Stimulated activated CD8-positive, alpha-beta memory T cell treated with anti-CD3 and anti-CD28 coated beads, Interleukin-2, amount 100 ng/mL, for 1 hour (primary cell): ENCODE measurements at regions not wholly inside any gene's neighbourhood (a gene's known extent, or its start where the extent isn't known, plus 50 kb on each side); places are given as distances from the start of the nearest gene placed in this dataset.
"Not testable (repeated sequence)": the region's sequence is repeated elsewhere in the genome, so short reads cannot be mapped to it uniquely, and the experiment has no call there.

Source experiments
- DNase-seq, 2 donors: peaks; one replicate each; pipeline ENCODE4 v3.0.0-alpha.2; 2020; ENCODE audit warnings: low read depth in 2 of 2

DNA sequence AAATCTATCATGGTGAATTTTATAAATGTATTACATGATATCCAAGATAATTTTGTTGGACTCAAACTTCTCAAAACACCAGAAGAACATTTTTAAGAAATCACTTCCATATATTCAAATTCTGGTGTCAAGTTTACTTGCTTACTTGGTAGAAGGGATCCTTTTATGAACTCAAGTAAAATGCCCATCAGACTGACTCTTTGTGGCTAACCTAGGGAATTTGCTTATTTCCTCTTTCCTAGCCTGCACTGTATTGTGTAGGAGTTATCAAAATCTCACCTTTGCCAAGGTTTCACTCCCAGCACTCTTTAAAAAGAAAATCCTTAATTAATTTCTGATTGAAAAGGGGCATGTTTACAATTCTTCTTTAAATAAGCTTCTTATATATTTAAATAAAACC lies 196.5 kb downstream of the DUSP6 start:
- no peak for DNase-seq

DNA sequence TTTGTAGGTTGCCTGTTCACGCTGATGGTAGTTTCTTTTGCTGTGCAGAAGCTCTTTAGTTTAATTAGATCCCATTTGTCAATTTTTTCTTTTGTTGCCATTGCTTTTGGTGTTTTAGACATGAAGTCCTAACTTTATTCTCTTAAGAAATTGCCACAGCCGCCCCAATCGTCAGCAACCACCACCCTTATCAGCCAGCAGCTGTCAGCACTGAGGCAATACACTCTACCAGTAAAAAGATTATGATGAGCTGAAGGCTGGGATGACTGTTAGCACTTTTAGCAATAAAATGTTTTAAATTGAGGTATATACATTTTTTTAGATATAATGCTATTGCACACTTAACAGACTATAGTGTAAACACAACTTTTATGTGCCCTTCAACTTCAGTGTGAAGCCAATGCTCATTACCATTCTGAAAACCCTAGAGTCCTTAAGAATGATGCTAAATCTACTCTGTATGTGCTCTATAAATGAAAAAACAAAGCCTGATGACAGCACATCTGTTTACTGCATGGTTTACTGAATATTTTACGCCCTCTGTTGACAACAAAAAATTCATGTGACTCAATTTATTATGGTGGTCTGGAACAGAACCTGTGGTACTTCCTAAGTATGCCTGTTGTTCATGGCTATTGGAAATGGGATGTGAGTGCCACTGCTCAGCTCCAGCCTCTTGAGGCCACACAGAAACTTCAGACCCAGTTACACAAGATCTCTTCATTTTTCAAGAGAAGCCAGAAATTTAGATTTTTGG lies 197.4 kb downstream of the DUSP6 start:
- no peak for DNase-seq

DNA sequence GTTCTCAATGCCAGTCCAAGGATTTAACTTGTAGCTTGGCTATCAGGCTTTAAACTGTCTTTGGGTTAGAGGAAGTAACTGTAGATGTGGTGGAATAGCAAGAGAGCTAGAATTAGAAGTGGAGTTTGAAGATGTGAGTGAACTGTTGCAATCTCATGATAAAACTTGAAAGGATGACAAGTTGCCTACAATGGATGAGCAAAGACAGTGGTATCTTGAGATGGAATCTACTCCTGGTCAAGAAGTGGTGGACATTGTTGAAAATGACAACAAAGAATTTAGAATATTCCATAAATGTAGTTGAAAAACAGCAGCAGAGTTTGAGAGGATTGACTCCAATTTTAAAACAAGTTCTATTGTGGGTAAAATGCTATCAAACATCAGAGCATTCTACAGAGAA lies 199.0 kb downstream of the DUSP6 start:
- DNase-seq = no peak

DNA sequence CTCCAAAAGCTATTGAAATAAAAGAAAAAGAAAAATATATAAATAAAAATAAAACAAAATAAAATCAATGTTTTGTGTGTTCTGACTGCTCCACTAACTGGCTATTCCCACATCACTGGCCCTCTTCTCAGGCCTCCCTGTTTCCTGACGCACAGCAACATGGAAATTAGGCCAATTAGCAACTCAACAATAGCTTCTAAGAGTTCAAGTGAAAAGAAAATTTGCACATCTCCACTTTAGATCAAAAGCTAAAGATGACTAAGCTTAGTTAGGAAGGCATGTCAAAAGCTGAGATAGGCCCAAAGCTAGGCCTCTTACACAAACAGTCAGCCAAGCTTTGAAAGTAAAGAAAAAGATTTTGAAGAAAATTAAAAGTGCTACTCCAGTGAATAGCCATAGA lies 200.8 kb downstream of the DUSP6 start:
- DNase-seq = no peak

DNA sequence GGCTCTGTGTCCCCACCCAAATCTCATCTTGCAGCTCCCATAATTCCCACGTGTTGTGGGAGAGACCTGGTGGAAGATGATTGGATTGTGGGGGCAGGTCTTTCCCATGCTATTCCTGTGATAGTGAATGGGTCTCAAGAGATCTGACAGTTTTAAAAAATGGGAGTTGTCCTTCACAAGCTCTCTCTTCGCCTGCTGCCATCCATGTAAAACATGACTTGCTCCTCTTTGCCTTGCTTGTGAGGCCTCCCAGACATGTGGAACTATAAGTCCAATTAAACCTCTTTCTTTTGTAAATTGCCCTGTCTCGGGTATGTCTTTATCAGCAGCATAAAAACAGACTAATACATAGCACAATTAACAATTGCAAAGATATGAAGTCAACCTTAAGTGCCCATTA lies 201.5 kb downstream of the DUSP6 start:
- not testable (repeated sequence) for DNase-seq

DNA sequence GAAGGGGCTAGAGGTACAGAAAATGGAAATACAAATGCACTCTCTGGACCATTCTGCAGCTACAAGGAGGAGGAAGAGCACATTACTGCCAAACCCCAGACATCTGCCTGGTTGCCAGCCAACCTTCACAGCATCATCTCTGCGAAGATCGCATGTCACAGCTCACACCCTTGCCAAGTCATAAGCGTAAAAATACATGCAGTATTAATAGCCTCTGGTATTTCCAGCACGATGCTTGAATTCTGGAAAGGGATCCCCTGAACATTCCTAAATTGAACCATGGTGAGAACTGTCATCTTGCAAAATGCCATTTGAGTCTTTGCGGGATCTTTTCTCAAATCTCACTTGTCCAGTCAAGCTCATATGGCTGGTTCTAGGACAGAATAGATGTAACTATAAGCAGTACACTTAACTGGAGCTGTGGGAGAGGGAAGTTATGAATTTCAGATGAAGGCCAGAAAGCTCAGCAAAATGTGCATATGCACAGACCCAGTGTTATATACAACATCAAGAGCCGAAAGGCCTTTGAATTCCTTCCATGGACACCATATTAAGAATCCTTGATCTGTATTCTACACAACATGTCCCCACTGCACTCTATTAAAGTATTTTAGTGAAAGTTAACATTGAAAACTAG lies 211.6 kb downstream of the DUSP6 start:
- no peak for DNase-seq

DNA sequence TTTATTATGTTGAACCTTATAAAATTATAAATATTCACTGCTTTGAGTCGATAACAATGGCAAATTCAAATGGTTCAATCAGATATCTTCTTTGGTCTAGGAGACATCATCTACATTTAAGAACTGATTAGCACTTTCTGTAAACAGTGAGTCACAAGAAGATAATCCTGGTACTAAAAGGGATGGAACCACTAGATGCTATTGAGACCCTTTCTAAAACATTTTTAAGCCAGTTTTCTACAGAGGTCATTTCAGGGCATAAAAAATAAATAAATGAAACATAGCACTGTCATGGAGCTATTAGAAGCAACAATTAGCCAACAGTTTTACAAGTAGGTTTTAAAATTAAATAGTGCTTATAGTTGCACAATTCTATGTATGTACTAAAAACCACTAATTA lies 212.2 kb downstream of the DUSP6 start:
- no peak for DNase-seq

DNA sequence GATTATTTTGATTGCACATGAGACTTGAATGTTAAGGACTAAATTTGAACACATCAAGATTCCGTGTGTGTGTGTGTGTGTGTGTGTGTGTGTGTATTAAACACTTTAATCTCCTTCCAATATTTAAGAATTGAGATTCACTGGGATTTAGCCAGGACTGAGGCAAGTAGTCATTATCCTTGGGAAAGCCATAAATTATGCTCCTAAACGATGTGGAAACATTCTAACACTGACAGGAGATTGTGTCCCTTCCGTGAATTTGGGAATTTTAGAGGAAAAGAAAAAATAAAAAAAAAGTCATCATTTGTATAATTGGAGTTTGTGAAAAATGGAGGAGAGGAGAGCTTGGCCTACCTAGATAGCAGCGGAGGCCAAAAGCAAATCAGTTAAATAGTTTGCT lies 212.9 kb downstream of the DUSP6 start:
- DNase-seq = no peak

DNA sequence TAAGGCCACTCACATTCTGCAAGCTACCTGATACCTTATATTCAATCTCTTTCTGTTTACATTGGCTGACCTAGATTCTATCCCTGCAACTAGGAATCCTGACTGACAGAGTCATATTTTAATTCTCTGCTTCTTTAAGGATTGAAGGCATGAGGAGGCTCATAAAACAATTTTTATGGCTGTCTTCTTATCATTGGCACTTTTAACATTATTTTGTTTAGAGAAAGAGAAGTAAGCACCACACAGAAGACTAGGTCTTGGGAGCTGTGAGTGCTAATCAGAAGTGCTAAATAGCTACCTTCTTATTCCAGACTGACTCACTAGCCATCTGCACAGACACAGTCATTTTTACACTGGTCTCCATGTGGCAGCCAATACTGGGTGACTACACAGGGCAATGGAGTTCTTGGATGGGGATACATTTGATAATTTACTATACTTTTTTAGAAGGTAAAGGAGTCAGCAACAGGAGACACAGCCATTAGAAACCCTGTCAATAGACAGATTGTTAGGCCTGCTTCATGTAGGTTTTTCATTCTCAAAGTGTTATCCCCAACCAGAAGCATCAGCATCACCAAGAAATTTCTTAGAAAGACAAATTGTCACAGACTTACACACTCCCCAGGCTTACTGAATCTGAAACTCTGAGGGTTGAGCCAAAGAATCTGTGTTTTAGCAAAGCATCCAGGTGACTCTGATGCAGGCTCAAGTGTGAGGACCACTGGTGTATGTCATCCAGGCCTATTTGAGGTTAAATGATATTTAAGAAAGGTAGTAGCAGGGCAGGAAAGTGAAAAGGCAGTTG lies 214.1 kb downstream of the DUSP6 start:
- DNase-seq = no peak

DNA sequence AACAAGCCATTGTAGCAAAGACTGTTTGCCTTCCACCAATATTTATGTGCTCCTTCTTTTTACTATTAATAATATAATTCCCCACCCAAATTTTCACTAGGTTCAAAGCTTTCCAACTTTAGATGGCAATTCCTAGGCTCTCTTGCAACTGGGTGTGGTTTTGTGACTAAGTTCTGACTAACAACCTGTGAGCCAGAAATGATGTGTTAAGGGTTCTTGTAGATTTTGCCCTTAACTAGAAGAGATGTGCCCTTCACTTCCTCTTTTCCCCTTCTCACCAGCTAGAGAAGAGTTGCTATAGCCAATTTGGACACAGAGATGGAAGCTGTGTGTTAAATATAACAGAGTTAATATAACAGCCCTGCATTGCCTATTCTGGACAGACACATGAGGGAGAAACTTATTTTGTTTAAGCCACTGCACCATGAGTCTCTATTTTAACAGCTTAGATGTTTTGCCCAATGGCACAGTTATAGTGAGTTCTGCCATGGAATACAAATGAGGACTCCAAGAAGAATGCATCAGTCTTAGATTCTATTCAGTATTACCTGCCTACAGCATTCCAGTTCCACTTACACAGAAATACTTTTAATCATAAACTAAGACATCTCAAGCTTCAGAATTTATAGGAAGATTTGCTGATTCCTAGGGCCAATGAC lies 216.2 kb downstream of the DUSP6 start:
- no peak for DNase-seq

DNA sequence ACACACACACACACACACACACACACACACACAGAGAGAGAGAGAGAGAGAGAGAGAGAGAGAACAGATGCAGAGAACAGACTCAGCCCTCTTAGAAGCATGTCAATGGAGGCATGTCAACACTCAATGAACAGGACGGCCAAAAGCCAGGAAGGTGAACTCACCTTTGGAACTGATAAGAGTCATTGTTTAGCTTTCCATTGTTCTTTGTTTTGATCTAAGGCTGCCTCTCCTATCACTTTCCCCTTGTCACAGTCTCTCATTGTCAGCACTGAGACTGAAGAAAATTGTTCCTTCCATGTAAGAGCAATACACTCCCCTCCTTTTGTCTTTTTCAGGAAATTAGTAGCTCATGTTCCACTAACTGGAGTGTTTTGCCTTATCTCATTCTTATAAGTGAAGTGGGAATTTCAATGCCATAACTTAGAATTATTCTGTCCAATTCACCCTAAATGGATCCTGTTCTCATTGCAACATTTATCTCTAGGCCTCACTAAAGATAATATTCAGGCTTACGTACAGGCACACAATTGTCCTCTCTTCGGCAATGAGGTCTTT lies 218.0 kb downstream of the DUSP6 start:
- DNase-seq = no peak

DNA sequence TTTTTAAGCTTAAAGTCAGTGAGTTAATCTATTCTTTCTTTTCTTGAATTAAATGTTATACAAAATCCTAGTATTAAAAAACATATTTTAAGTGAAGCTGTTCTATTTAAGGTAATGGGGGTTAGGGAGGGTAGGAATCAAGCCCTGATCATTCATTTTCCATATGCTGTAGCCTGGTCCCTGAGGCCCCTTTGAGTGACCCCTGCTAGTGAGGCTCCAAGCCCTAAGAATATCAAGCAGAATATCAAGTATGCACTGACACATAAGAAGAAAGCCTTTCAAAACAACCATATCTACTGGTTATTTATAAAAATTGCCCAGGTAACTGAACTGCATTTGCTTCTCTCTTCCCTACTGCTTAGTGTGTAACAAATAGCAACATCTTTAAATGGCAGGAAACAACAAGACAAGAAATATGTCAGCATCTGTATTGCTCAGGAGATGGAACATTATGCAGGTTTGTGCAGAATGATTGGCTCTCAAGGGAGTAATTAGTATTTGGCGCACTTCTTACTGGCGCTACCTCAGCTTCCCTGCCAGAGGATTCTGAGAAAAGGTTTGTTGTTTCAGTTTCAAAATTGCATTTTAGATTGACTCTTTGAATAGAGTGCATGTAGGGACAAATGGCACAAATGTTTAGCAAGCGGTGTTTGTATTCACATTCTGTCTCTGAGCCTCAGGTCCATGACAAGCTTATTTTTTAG lies 223.0 kb downstream of the DUSP6 start:
- no peak for DNase-seq

DNA sequence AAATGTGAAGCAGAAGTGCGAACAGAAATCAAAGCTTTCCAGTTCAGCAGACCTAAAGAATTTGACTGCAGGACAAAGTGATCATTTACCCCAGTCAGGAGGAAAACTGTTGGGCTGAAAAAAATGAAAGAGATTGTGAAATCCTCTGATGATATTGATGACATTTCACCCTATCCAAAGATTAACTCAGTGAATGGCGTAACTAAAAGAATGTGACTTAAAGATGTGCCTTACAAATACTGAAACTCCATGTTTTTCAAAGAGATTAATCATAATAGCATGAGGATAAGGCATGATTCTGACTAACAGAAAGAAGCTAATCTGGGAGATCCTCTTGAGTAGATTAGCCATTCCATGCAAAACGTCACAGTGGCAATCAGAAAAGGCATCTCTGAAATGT lies 225.6 kb downstream of the DUSP6 start:
- no peak for DNase-seq

DNA sequence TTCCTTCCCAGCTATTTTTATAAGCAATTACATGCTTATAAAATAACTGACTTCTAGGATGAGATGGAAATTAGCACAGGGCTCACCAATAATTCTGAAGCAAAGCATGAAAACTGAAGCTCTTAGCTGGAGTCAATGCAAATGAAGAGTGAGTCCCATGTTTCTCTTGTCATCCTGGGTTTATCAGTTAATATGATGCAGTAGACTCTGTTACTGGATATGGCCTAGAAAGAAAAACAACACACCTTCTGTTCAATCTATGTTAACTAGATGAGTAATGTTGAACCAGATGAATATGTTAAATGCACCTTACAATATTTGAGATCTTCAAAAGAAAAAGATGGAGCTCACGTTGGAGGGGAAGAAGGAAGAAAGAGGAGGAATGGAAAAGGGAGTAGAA lies 229.4 kb downstream of the DUSP6 start:
- no peak for DNase-seq

DNA sequence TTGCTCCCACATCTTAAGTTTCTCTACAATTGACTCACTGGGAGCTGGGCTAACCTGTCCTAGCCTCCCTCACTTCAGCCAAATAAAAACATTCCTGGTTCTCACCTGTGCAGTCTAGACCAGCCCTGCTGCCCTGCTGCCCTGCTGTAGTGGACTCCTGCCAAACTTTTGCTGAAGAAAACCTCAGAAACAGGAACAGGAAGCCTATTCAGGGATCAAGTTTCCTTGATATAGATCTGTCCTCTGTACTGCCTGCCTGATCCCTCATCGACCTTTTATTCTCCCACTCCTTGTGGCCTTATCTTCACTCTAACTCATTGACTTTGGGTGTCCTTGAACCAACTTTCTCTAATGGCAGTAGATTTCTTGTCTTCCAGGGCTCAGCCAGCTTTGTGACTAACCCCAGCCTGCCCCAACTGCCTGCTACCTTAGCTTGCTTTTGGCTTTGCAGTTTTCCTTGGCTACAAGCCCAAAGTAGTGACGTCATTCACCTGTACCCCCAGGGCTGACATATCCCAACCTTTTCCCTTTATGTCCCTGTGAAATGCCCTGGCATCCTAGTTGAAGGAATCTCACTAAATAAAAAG lies 234.8 kb downstream of the DUSP6 start:
- DNase-seq = no peak

DNA sequence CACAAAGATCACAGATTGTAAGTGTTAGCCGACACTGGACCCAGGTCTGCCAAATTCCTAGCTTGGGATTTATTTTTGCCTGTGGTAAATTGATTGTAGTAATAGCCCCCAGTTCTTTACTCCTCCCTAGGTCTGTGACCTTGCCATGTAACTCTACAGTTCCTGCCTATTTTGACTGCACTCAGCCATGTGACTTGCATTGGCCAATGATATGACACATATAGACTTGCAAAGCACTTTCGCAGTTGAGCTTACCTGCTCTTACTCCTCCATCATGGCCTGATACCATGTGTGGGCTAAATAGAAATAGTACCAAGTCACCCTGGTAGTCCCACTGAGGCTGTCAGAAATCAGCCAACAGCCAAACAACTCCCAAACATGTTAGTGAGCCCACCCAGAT lies 240.3 kb downstream of the DUSP6 start:
- no peak for DNase-seq

DNA sequence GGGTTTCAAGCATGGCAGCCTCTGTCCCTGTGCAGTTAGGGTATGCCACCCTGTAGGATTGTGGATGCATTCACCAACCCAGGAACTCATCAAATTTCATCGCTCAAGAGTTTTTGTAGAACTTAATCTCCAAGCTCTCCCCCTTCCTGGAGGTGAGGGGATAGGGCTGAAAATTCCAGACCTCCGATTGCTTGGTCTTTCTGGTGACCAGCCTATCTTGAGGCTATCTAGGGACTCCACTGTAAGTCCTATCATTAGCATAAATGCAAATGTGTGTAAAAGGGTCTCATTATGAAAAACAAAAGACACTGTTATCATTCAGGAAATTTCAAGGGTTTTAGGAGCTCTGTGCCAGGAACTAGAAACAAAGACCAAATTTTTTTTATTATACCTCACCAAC lies 244.0 kb downstream of the DUSP6 start:
- no peak for DNase-seq

DNA sequence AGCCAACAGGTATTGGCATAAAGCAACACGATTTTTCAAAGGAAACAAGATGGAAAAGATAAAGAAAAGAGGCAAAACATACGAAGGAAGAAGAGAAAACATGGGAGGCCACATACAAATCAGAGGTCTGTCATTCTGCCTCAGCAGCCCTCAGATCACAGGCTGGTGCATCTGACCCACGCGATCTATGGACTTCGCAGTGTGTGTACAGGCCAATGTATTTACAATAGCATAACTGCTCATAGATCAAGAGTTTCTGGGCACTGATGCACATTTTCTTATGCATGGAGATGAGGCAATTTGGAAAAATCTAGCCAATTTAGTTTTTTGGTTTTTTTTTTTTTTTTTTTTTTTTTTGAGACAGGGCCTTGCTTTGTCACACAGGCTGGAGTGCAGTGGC lies 245.4 kb downstream of the DUSP6 start:
- no peak for DNase-seq

DNA sequence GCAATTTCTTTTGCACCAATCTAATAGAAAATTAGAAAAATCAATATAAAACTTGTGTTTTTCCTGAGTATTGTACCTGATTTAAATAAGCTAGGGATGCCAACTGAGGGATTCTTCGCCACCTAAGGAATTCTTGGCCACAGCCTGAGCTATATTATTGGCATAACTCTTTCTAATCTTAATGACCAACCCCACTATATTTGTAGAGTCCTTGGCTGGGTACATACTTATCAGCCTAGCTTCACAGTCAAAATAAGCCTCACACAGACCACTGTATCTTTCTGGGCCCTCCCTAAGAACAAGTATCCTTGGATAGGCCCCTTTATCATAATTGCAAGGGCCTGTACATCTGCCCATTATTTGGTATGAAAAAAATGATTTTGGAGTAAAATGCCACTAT lies 247.1 kb downstream of the DUSP6 start:
- no peak for DNase-seq

DNA sequence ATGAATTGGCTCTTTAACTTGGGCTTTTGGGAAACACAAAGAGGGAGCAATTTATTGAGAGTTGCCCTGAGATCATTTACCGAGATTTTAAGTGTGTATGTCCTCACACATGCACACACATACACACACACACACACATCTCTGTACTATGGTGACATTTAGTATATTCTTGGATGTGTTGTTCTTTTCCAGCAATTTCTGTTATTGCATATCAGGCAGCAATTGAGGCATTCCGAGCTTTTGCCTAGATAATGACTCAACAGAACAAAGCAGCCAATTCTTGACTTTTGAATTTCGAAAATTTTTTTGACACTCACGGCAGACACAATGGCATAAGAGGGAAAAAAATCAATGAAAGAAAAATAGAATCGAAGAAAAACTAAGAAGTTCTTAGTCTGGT lies 248.5 kb downstream of the DUSP6 start:
- no peak for DNase-seq

DNA sequence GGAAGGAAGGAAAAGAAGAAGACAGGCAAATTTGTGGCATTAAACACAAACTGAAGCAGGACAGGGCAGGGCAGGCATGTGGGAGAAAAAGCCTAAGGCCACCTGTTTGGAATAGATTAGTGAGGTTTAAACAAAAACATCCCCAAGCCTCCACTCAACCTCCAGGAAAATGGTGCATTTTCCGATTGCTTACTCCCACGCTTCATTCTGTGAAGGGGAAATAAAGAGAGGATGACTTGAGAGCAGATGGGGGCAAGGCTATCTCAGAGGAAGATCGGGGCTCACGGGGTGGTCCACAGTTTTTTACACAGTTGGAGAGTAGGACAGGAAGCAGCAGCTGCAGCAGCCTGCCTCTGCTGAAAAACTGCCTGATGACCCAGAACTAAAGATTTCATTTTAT lies 250.9 kb downstream of the DUSP6 start:
- no peak for DNase-seq
